HG02981 (cell line): ENCODE measurements at regions not wholly inside any gene's neighbourhood (a gene's known extent, or its start where the extent isn't known, plus 50 kb on each side); places are given as distances from the start of the nearest gene placed in this dataset.
"Not testable (repeated sequence)": the region's sequence is repeated elsewhere in the genome, so short reads cannot be mapped to it uniquely, and the experiment has no call there.

Source experiments
- ATAC-seq: cut with Tn5 transposase; IDR thresholded peaks from one replicate; pipeline ENCODE4 v1.9.1; 2021; ENCODE audit warnings: mild to moderate bottlenecking, moderate library complexity; ENCODE audit not compliant: unreplicated experiment

- no peak for ATAC-seq
These were observed 91.6 kb upstream of the H2AZ1 start for GRCh38 chr4:100041646-100042045.

GRCh38 chr4:100034023-100034664 is 84.1 kb upstream of the H2AZ1 start:
- ATAC-seq, result no peak

GRCh38 chr4:100026066-100026465 is 76.0 kb upstream of the H2AZ1 start:
- no peak for ATAC-seq

- no peak for ATAC-seq
These were observed 73.7 kb upstream of the H2AZ1 start for GRCh38 chr4:100023800-100024199.

GRCh38 chr4:100022792-100023222 is 72.7 kb upstream of the H2AZ1 start:
- ATAC-seq, result no peak

- ATAC-seq, result no peak
These were observed 69.7 kb upstream of the H2AZ1 start for GRCh38 chr4:100019821-100020220.

- peak; percentile 83 for ATAC-seq
These were observed 67.7 kb upstream of the H2AZ1 start for GRCh38 chr4:100017637-100018310.

- no peak for ATAC-seq
These were observed 66.1 kb upstream of the H2AZ1 start for GRCh38 chr4:100016191-100016590.

GRCh38 chr4:100014616-100015015 is 64.5 kb upstream of the H2AZ1 start:
- no peak for ATAC-seq

- no peak for ATAC-seq
These were observed 59.4 kb upstream of the H2AZ1 start for GRCh38 chr4:100009490-100009889.

- ATAC-seq, result no peak
These were observed 58.0 kb upstream of the H2AZ1 start for GRCh38 chr4:100008048-100008447.

GRCh38 chr4:100006161-100006560 is 56.1 kb upstream of the H2AZ1 start:
- ATAC-seq, result not testable (repeated sequence)
